Panc1 (cell line): ENCODE measurements at regions not wholly inside any gene's neighbourhood (a gene's known extent, or its start where the extent isn't known, plus 50 kb on each side); places are given as distances from the start of the nearest gene placed in this dataset.

Experiments used
- ATAC-seq: fragments of 200-7000 bp; cut with Tn5 transposase; 2 replicates; pipeline ENCODE4 v1.9.1; 2020; ENCODE audit warnings: mild to moderate bottlenecking, moderate library complexity
- BruUV-seq: library from RNA; stranded (reverse); fragments of 400-500 nt; replicated peaks from 2 replicates; lab custom pipeline; 2021; lab: Mats Ljungman, UMichigan
- CTCF ChIA-PET: fragments of 300-600 bp; sonication (Branson Sonifier 250); formaldehyde crosslinking; loops from one replicate; lab custom pipeline; 2022; ENCODE audit warnings: antibody characterized with exemption; lab: Charles Lee
- POLR2A ChIA-PET: fragments of 300-600 bp; sonication (Branson Sonifier 250); formaldehyde crosslinking; loops from one replicate; lab custom pipeline; 2022; ENCODE audit warnings: antibody characterized with exemption; lab: Charles Lee
- DNase-seq: peaks from one replicate; pipeline ENCODE4 v3.0.0-alpha.2; 2010; ENCODE audit warnings: low read depth, low spot score
- H3K27ac ChIP-seq: 2 replicates; pipeline ENCODE4 v1.5.1; 2011; ENCODE audit warnings: mild to moderate bottlenecking, low read length, inconsistent platforms
- H3K27me3 ChIP-seq: fragments of 200-500 bp; sonication (Bioruptor generic); 2 replicates; pipeline ENCODE4 v1.6.0; 2014; ENCODE audit warnings: low read length, inconsistent platforms; ENCODE audit not compliant: control insufficient read depth, insufficient read depth
- H3K36me3 ChIP-seq: fragments of 200-500 bp; sonication (Bioruptor generic); 2 replicates; pipeline ENCODE4 v1.5.1; 2014; ENCODE audit warnings: inconsistent platforms, mild to moderate bottlenecking, low read length, moderate library complexity; ENCODE audit not compliant: control insufficient read depth, insufficient read depth
- H3K4me1 ChIP-seq: 2 replicates; pipeline ENCODE4 v1.5.1; 2011; ENCODE audit warnings: inconsistent platforms, mild to moderate bottlenecking, low read length, moderate library complexity; ENCODE audit not compliant: control insufficient read depth, insufficient read depth
- H3K4me3 ChIP-seq, 2 experiments: 2 replicates each; pipeline ENCODE4 v1.5.1; 2011 to 2012; ENCODE audit warnings: low read depth in 2 of 2, low read length in 2 of 2, mild to moderate bottlenecking in 2 of 2, inconsistent platforms in 1 of 2, moderate library complexity in 1 of 2
- H3K9me3 ChIP-seq: fragments of 200-500 bp; sonication (Bioruptor generic); 2 replicates; pipeline ENCODE4 v1.5.1; 2014; ENCODE audit warnings: low read depth, mild to moderate bottlenecking, inconsistent platforms, low read length, moderate library complexity; ENCODE audit not compliant: control insufficient read depth, insufficient read depth
- CTCF ChIP-seq: fragments of 450-650 bp; IDR thresholded peaks from 2 replicates; pipeline ENCODE4 v1.5.1; 2017; ENCODE audit warnings: mild to moderate bottlenecking
- POLR2AphosphoS5 ChIP-seq: IDR thresholded peaks from 2 replicates; pipeline ENCODE4 v1.6.1; 2012; ENCODE audit warnings: mild to moderate bottlenecking, low read depth, low read length, moderate library complexity
- REST ChIP-seq, 2 experiments: IDR thresholded peaks; 2 replicates each; pipeline ENCODE4 v1.6.1; 2011 to 2012; ENCODE audit warnings: low read depth in 2 of 2, control low read depth in 1 of 2, low read length in 1 of 2, mild to moderate bottlenecking in 1 of 2, moderate library complexity in 1 of 2; ENCODE audit not compliant: insufficient read depth in 1 of 2
- SIN3A ChIP-seq: IDR thresholded peaks from 2 replicates; pipeline ENCODE4 v1.6.1; 2012; ENCODE audit warnings: low read depth, mild to moderate bottlenecking, low read length, moderate library complexity, borderline replicate concordance; ENCODE audit not compliant: insufficient read depth
- TCF7L2 ChIP-seq: IDR thresholded peaks from 2 replicates; pipeline ENCODE4 v1.6.1; 2011; ENCODE audit warnings: mild to moderate bottlenecking, low read depth, low read length, inconsistent platforms
- in situ Hi-C: cut with HindIII; loops from 2 replicates; pipeline ENCODE4 v1.10.0; 2016; ENCODE audit warnings: low sequenced_read_pairs, low pct_unique_long_range_greater_than_20kb
- intact Hi-C: fragments of 100-400 bp; cut with micrococcal nuclease; formaldehyde crosslinking; loops from one replicate; pipeline ENCODE4 v1.10.0; 2022; ENCODE audit not compliant: unreplicated experiment

DNA sequence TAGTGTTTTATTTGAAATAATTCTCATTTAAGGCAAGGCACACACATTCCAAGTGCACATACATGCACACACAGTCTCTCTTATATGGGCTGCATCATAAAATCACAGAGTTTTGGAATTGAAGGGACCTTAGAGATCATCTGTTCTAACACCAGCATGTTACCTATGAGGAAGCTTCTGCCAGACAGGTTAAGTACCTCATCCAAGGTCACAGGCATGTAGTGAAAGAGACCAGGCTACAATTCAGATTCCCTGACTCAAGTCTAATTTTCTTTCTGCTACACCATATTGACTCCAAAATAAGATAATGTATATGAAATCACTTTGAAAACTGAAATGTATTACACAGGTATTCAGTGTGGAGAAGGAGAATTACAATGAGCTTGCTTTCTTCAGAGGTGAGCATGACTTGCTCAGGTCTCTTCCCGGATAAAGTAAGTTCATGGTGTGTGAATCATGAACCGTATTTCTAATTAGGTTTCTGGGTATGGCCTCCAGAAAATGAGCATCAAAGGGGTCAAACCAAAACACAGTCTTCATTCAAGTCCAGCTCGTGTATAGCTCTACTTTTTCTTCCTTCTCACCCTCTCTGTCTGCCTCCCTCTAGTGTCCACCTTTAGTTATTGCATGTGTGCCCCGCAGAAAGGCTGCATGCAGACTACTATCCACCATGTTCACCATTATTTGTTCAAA, 411.9 kb downstream of the FUT8 start:
- POLR2A ChIA-PET, result no interaction called here
- in situ Hi-C loops (no loop called here), intact Hi-C loops (loop anchor here (5.0 to 10.0 kb wide), 2 partner anchors 407 to 660 kb away; no protein-coding TSS in a partner anchor)
- Histone ChIP-seq H3K27me3 (peaks cover 7% of the 10 kb centered on the region; the same call in 1 of the 2 replicates), H3K9me3 (no peaks in the 10 kb centered on the region), H3K36me3 (no peaks in the 10 kb centered on the region), H3K4me1 (no peaks in the 10 kb centered on the region), H3K27ac (no peak overlapping the region), H3K4me3 (no peak overlapping the region)
- no TSS peak for BruUV-seq
- CTCF ChIA-PET, result interaction anchor here (0.5 to 1.5 kb wide), 14 partner anchors 196 to 758 kb away, joined by 3 to 17 read pairs (median 4); partner anchors contain the start of gene FUT8
- peak; percentile 85 for TF ChIP-seq CTCF
- no peak for TF ChIP-seq SIN3A
- DNase-seq (peak; percentile 55), ATAC-seq (peak; percentile 70; the same call in 1 of the 2 replicates)

DNA sequence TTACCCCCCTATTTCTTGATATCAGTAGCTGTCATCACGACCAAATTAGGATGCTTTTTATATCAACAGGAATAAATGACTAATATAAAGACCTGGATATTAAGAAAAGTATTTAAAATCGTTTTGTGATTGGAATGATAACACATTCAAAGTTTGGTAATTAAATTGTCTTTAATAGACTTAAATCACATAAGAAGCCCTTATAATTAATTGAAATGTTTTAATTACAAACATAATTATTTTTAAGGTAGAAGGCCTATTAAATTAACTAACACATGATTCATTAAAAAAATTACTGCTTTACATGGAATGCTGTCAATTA, 412.4 kb downstream of the FUT8 start:
- BruUV-seq, result no TSS peak
- Histone ChIP-seq H3K4me3 (no peak overlapping the region), H3K27ac (no peak overlapping the region), H3K9me3 (no peaks in the 10 kb centered on the region), H3K4me1 (no peaks in the 10 kb centered on the region), H3K27me3 (peaks cover 7% of the 10 kb centered on the region; the same call in 1 of the 2 replicates), H3K36me3 (no peaks in the 10 kb centered on the region)
- in situ Hi-C loops (no loop called here), intact Hi-C loops (loop anchor here (5.0 to 10.0 kb wide), 2 partner anchors 408 to 660 kb away; no protein-coding TSS in a partner anchor)
- ATAC-seq (no peak), DNase-seq (no peak)
- ChIA-PET CTCF (interaction anchor here (0.6 to 1.5 kb wide), 9 partner anchors 337 to 668 kb away, joined by 3 to 17 read pairs (median 4); partner anchors contain the start of gene FUT8), POLR2A (interaction anchor here (0.6 kb wide), 1 partner anchor 534 kb away, joined by 7 read pairs; no protein-coding TSS in a partner anchor)
- TF ChIP-seq REST (IDR thresholded peaks at IDR 0.05; ENCODE audit: insufficient read depth in 1 of 2, low read depth in 2 of 2, low read length in 1 of 2) (no peak), SIN3A (no peak), POLR2AphosphoS5 (no peak), CTCF (peak; percentile 58), TCF7L2 (no peak)
